T-cell (primary cell): ENCODE measurements at regions not wholly inside any gene's neighbourhood (a gene's known extent, or its start where the extent isn't known, plus 50 kb on each side); places are given as distances from the start of the nearest gene placed in this dataset.

Source experiments
- ATAC-seq, 4 experiments: fragments of 200-7000 bp in 3 of 4; fragments of 150-1000 bp in 1 of 4; cut with Tn5 transposase; replicated peaks in 1 of 4; 1 replicate in 3 of 4; 2 replicates in 1 of 4; pipeline ENCODE4 v1.10.0; 2021; ENCODE audit warnings: moderate library complexity in 3 of 4, mild to moderate bottlenecking in 2 of 4, moderate number of reproducible peaks in 1 of 4
- CTCF ChIA-PET, 2 donors: fragments of 300-600 bp; sonication (Branson Sonifier 250); formaldehyde crosslinking; loops; one replicate each; lab custom pipeline; 2022; ENCODE audit warnings: antibody characterized with exemption in 2 of 2; lab: Charles Lee
- POLR2A ChIA-PET, 2 donors: fragments of 300-600 bp; sonication (Branson Sonifier 250); formaldehyde crosslinking; loops; one replicate each; lab custom pipeline; 2022; ENCODE audit warnings: antibody characterized with exemption in 2 of 2; lab: Charles Lee
- DNase-seq, 35 experiments: peaks; one replicate each; pipeline versions ENCODE4 v3.0.0 to v3.0.0-alpha.2; 2013 to 2023
- H3K27ac ChIP-seq: one replicate; pipeline ENCODE4 v1.5.1; 2013; ENCODE audit warnings: low read length
- H3K27me3 ChIP-seq, 2 experiments: replicated peaks in 1 of 2; 1 replicate in 1 of 2; 2 replicates in 1 of 2; pipeline versions ENCODE4 v1.6.1 to v1.7.0; 2013; ENCODE audit warnings: low read length in 1 of 2, mixed read lengths in 1 of 2; ENCODE audit not compliant: control insufficient read depth in 2 of 2, insufficient read depth in 2 of 2; ENCODE audit errors: extremely low read depth in 1 of 2
- H3K36me3 ChIP-seq, 2 donors: 1 replicate in 1 of 2; 2 replicates in 1 of 2; pipeline versions ENCODE4 v1.6.1 to v1.7.0; 2013; ENCODE audit warnings: low read length in 1 of 2; ENCODE audit not compliant: control insufficient read depth in 2 of 2, insufficient read depth in 1 of 2; ENCODE audit errors: extremely low read depth in 1 of 2
- H3K4me1 ChIP-seq, 2 experiments: 1 replicate in 1 of 2; 2 replicates in 1 of 2; pipeline versions ENCODE4 v1.6.1 to v1.7.0; 2013; ENCODE audit warnings: low read length in 2 of 2, mixed read lengths in 1 of 2; ENCODE audit not compliant: insufficient read depth in 2 of 2, control insufficient read depth in 1 of 2; ENCODE audit errors: extremely low read depth in 1 of 2
- H3K4me3 ChIP-seq, 2 donors: 1 replicate in 1 of 2; 2 replicates in 1 of 2; pipeline versions ENCODE4 v1.5.1 to v1.7.0; 2013; ENCODE audit warnings: mild to moderate bottlenecking in 2 of 2, low read length in 1 of 2, moderate library complexity in 1 of 2; ENCODE audit not compliant: control insufficient read depth in 1 of 2; ENCODE audit errors: extremely low read depth in 1 of 2
- H3K9me3 ChIP-seq: 2 replicates; pipeline ENCODE4 v1.7.0; 2013
- H3K27ac Mint-ChIP-seq, 2 donors: one replicate each; pipeline ENCODE4 v1.8.0; 2020 to 2021; ENCODE audit warnings: mild to moderate bottlenecking in 2 of 2, mixed read lengths in 2 of 2
- H3K27me3 Mint-ChIP-seq, 2 donors: one replicate each; pipeline ENCODE4 v1.8.0; 2021 to 2022; ENCODE audit warnings: mixed read lengths in 2 of 2
- H3K36me3 Mint-ChIP-seq: one replicate; pipeline ENCODE4 v1.8.0; 2021; ENCODE audit warnings: mixed read lengths
- H3K4me1 Mint-ChIP-seq, 3 donors: one replicate each; pipeline ENCODE4 v1.8.0; 2020 to 2022; ENCODE audit warnings: mixed read lengths in 3 of 3, mild to moderate bottlenecking in 1 of 3
- H3K4me3 Mint-ChIP-seq, 3 donors: one replicate each; pipeline ENCODE4 v1.8.0; 2020 to 2022; ENCODE audit warnings: mild to moderate bottlenecking in 3 of 3, mixed read lengths in 3 of 3, moderate library complexity in 3 of 3
- H3K9me3 Mint-ChIP-seq, 3 donors: one replicate each; pipeline ENCODE4 v1.8.0; 2020 to 2022; ENCODE audit warnings: mixed read lengths in 3 of 3
- WGBS: methylation state at CpG from one replicate; pipeline ENCODE4 v1.1.5; 2013; ENCODE audit warnings: missing lambda C conversion rate; ENCODE audit not compliant: insufficient coverage; 5-methylcytosine and 5-hydroxymethylcytosine counted together

DNA sequence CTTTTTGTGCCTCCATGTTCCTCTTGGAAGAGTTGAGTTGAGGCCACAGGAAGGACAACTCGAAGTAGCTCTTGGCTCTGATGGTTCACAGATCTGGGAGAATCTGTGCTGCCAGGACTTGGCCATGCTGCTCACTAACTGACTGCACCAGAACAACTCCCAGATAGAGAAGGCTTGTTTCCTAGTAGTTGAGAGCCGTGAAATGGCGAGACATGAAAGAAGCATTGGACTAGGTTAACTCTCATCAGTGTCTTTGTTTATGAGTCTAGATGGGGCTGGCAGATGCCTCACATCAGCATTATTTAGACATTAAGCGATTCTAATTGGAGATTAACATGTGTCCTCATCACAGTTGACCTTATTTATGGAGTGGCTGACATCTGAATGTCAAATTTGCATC lies 92.9 kb upstream of the AGBL1 start:
- Histone ChIP-seq H3K27ac (no peak overlapping the region), H3K4me1 (no peaks in the 10 kb centered on the region), H3K4me3 (no peak overlapping the region), H3K36me3 (no peaks in the 10 kb centered on the region), H3K27me3 (no peaks in the 10 kb centered on the region), H3K9me3 (no peaks in the 10 kb centered on the region)
- Mint-ChIP-seq H3K9me3 (peaks cover 0 to 4% (median 0%) of the 10 kb centered on the region in 3 donors), H3K27ac (no peak overlapping the region), H3K4me3 (no peak overlapping the region), H3K36me3 (no peaks in the 10 kb centered on the region), H3K27me3 (no peaks in the 10 kb centered on the region), H3K4me1 (no peaks in the 10 kb centered on the region)
- POLR2A ChIA-PET = no interaction called here
- no peak for ATAC-seq
- no peak for DNase-seq
- 20% methylated on average over 1 of the region's 4 CpGs for WGBS
- CTCF ChIA-PET = no interaction called here

DNA sequence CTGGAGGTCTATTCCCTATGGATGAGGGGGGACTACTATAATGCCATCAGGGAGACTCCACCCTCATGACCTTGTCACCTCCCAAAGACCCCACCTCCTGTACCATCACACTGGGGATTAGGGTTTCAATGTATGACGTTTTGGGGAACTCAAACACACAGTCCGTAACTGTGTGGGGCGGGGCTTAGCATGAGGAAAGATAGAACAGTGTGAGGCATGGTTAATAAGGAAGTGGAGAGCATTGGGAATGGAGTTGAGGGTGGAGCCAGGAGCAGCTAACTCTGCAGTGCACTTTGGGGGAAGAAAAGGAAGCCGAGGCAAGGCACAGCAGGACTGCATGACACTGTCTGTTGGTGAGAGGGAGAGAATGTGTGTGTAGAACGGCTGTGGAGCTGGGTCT lies 90.9 kb upstream of the AGBL1 start:
- H3K36me3 ChIP-seq = no peaks in the 10 kb centered on the region
- H3K4me1 Mint-ChIP-seq = no peaks in the 10 kb centered on the region
- no peak overlapping the region for H3K4me3 Mint-ChIP-seq
- H3K4me1 ChIP-seq = no peaks in the 10 kb centered on the region
- ATAC-seq (no peak), DNase-seq (no peak)
- CTCF ChIA-PET = no interaction called here
- no peaks in the 10 kb centered on the region for H3K27me3 ChIP-seq
- WGBS = 79% methylated on average over 3 of the region's 5 CpGs
- H3K27ac Mint-ChIP-seq = no peak overlapping the region
- POLR2A ChIA-PET = interaction anchor here in 1 of 2 donors (0.5 kb wide), 1 partner anchor 40 kb away, joined by 4 read pairs; no protein-coding TSS in a partner anchor
- H3K9me3 ChIP-seq = no peaks in the 10 kb centered on the region
- H3K27me3 Mint-ChIP-seq = no peaks in the 10 kb centered on the region
- no peak overlapping the region for H3K4me3 ChIP-seq
- no peaks in the 10 kb centered on the region for H3K36me3 Mint-ChIP-seq
- H3K27ac ChIP-seq = no peak overlapping the region
- H3K9me3 Mint-ChIP-seq = no peaks in the 10 kb centered on the region

DNA sequence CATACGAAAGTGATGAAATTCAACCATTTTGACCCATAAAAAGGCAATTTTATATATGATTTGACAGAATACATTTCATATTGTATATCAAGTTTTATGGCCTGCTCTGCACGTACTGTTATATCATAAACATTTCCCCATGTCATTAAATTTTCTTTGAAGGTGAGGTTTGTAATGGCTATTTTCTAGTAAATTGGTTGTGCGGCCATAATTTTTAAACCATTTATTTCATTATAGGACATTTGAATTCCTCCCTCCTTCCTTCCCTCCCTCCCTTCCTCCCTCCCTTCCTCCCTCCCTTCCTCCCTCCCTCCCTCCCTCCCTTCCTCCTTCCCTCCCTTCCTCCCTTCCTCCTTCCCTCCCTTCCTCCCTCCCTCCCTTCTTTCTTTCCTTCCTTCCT lies 87.4 kb upstream of the AGBL1 start:
- Histone ChIP-seq H3K36me3 (no peaks in the 10 kb centered on the region), H3K27ac (no peak overlapping the region), H3K9me3 (no peaks in the 10 kb centered on the region), H3K4me3 (no peak overlapping the region), H3K27me3 (peaks cover 0 to 3% of the 10 kb centered on the region in 2 experiments), H3K4me1 (no peaks in the 10 kb centered on the region)
- no peaks in the 10 kb centered on the region for H3K36me3 Mint-ChIP-seq
- CTCF ChIA-PET = no interaction called here
- WGBS = no CpG with 5 or more reads among the region's 3 CpGs
- POLR2A ChIA-PET = no interaction called here
- H3K4me1 Mint-ChIP-seq = no peaks in the 10 kb centered on the region
- DNase-seq (no peak), ATAC-seq (no peak)
- H3K27me3 Mint-ChIP-seq = peaks cover 0 to 1% of the 10 kb centered on the region in 2 donors
- no peak overlapping the region for H3K4me3 Mint-ChIP-seq
- peaks cover 0 to 7% (median 5%) of the 10 kb centered on the region in 3 donors for H3K9me3 Mint-ChIP-seq
- no peak overlapping the region for H3K27ac Mint-ChIP-seq

DNA sequence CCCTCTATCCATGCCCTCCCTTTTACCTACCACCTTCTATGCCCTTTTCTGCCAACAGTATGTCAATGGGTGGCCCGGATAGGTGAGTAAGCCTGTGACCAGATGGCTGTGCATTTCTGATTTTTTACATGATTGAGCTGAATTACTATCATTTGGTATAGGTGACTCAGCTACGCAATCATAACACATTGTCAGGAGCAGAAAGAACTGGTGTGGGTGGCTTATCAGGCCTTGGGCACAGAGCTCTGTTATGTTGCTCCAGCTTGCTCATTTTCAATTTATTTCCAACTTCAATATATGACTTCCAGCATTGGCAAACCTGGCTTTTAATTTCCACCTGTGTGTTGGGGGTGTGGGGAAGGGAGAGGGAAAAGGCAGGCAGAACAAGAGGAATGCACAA lies 86.6 kb upstream of the AGBL1 start:
- H3K4me3 Mint-ChIP-seq = no peak overlapping the region
- WGBS = 100% methylated on average over 1 of the region's 2 CpGs

DNA sequence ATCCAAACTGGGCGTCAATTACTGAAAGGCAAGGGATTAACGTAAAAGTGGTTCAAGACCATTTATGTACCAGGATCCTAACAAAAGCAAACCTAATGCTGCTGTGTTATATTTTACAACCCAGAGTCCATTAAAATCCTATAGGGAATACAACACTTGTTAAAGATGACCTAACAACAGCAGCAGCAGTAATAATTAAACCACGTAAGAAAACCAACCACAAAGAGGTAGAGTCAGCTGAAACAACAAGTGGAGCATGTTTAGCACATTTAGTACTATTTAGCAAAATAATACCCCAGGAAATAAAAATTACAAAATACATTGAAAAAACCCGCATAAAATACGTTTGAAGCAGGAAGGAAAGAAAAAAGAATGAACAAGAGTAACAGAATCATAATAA lies 82.1 kb upstream of the AGBL1 start:
- no peak overlapping the region for H3K4me3 ChIP-seq
- peaks cover 1 to 5% of the 10 kb centered on the region in 2 donors for H3K27me3 Mint-ChIP-seq
- CTCF ChIA-PET = no interaction called here
- no peak overlapping the region for H3K4me3 Mint-ChIP-seq
- H3K4me1 Mint-ChIP-seq = no peaks in the 10 kb centered on the region
- peaks cover 0 to 3% of the 10 kb centered on the region in 2 experiments for H3K27me3 ChIP-seq
- 100% methylated on average over 1 of the region's 5 CpGs for whole genome bisulfite sequencing
- H3K36me3 Mint-ChIP-seq = no peaks in the 10 kb centered on the region
- no peaks in the 10 kb centered on the region for H3K4me1 ChIP-seq
- POLR2A ChIA-PET = no interaction called here
- no peak overlapping the region for H3K27ac Mint-ChIP-seq
- H3K36me3 ChIP-seq = no peaks in the 10 kb centered on the region
- peaks cover 0 to 7% (median 5%) of the 10 kb centered on the region in 3 donors for H3K9me3 Mint-ChIP-seq
- no peak overlapping the region for H3K27ac ChIP-seq
- H3K9me3 ChIP-seq = no peaks in the 10 kb centered on the region
- ATAC-seq (no peak), DNase-seq (no peak)

More for the DNA sequence above, 86.6 kb upstream of the AGBL1 start:
- DNase-seq (no peak), ATAC-seq (no peak)
- Mint-ChIP-seq H3K4me1 (no peaks in the 10 kb centered on the region), H3K9me3 (peaks cover 0 to 7% (median 5%) of the 10 kb centered on the region in 3 donors), H3K36me3 (no peaks in the 10 kb centered on the region), H3K27me3 (peaks cover 0 to 1% of the 10 kb centered on the region in 2 donors), H3K27ac (no peak overlapping the region)
- ChIA-PET POLR2A (no interaction called here), CTCF (no interaction called here)
- H3K27me3 ChIP-seq = peaks cover 0 to 3% of the 10 kb centered on the region in 2 experiments
- no peaks in the 10 kb centered on the region for H3K4me1 ChIP-seq
- H3K36me3 ChIP-seq = no peaks in the 10 kb centered on the region
- H3K27ac ChIP-seq = no peak overlapping the region
- no peaks in the 10 kb centered on the region for H3K9me3 ChIP-seq
- H3K4me3 ChIP-seq = no peak overlapping the region

DNA sequence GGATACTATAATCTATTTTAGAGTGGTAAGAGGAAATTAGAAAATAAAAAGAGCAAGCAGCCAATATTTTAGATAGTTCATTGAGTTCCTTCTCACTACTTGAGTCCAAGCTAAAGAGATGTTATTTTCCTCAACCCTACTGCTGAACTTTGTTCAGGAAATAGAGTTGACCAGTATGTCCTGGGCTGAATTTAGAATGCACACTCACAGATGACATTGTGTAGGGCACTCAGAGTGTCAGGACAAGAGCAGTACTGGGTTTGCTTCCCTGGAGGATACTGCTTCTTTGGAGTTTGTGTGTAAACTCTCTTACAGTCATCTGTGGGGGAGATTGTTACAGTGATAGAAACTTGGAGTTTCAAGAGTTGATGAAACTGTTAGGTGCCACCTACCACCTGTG lies 80.0 kb upstream of the AGBL1 start:
- Mint-ChIP-seq H3K9me3 (peaks cover 0 to 6% (median 5%) of the 10 kb centered on the region in 3 donors), H3K36me3 (no peaks in the 10 kb centered on the region), H3K27me3 (peaks cover 7 to 9% of the 10 kb centered on the region in 2 donors), H3K4me1 (no peaks in the 10 kb centered on the region), H3K4me3 (no peak overlapping the region), H3K27ac (no peak overlapping the region)
- no peak overlapping the region for H3K4me3 ChIP-seq
- H3K27ac ChIP-seq = no peak overlapping the region
- no peaks in the 10 kb centered on the region for H3K9me3 ChIP-seq
- no peaks in the 10 kb centered on the region for H3K4me1 ChIP-seq
- POLR2A ChIA-PET = no interaction called here
- DNase-seq (no peak), ATAC-seq (no peak)
- no peaks in the 10 kb centered on the region for H3K36me3 ChIP-seq
- peaks cover 0 to 3% of the 10 kb centered on the region in 2 experiments for H3K27me3 ChIP-seq
- CTCF ChIA-PET = no interaction called here

DNA sequence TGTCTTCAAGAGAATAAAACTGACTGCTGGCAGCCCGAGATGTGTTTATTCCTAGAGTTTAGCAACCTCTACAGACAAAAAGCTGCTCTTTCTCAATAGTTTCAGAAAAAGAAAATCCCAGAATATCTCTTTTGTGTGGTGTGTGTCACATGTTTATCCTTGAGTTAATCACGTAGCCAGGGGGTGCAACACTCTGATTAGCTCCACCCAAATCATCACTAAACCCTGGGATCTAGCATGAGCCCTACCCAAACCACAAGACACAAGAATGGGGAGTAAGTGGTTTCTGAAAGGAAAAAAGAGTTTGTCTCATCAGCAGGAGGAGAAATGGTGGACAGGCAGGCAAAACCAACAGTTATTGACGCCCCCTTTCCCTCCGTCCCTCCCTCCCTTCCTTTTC lies 78.5 kb upstream of the AGBL1 start:
- Histone ChIP-seq H3K4me3 (no peak overlapping the region), H3K9me3 (no peaks in the 10 kb centered on the region), H3K36me3 (no peaks in the 10 kb centered on the region), H3K4me1 (no peaks in the 10 kb centered on the region), H3K27me3 (peaks cover 0 to 3% of the 10 kb centered on the region in 2 experiments), H3K27ac (no peak overlapping the region)
- ChIA-PET CTCF (no interaction called here), POLR2A (no interaction called here)
- ATAC-seq (no peak), DNase-seq (no peak)
- Mint-ChIP-seq H3K36me3 (no peaks in the 10 kb centered on the region), H3K27ac (no peak overlapping the region), H3K4me1 (no peaks in the 10 kb centered on the region), H3K4me3 (no peak overlapping the region), H3K9me3 (no peaks in the 10 kb centered on the region), H3K27me3 (peaks cover 6 to 9% of the 10 kb centered on the region in 2 donors)
- WGBS = 65% methylated on average over 2 of the region's 4 CpGs
